Body of pancreas (tissue), 4 donors: ENCODE measurements at regions not wholly inside any gene's neighbourhood (a gene's known extent, or its start where the extent isn't known, plus 50 kb on each side); places are given as distances from the start of the nearest gene placed in this dataset.

Experiments
- CTCF ChIP-seq, 7 experiments: fragments of 450-650 bp in 4 of 7; fragments of 200-600 bp in 3 of 7; sonication (generic) in 3 of 7; IDR thresholded peaks; one replicate each; pipeline ENCODE4 v1.5.1; 2016 to 2019; ENCODE audit warnings: antibody characterized with exemption in 7 of 7
- POLR2A ChIP-seq, 3 donors: fragments of 450-650 bp; IDR thresholded peaks; one replicate each; pipeline ENCODE4 v1.6.1; 2016; ENCODE audit warnings: antibody characterized with exemption in 3 of 3, mild to moderate bottlenecking in 2 of 3

GRCh38 chr1:228968891-228969606, 233.8 kb downstream of the RHOU start:
- TF ChIP-seq CTCF (IDR thresholded peaks at IDR 0.05) (no peak), POLR2A (IDR thresholded peaks at IDR 0.05) (no peak)
